NCI-H69 (cell line): ENCODE measurements at regions not wholly inside any gene's neighbourhood (a gene's known extent, or its start where the extent isn't known, plus 50 kb on each side); places are given as distances from the start of the nearest gene placed in this dataset.

Experiments
- DNase-seq: peaks from one replicate; lab custom pipeline; 2025; lab: John Stamatoyannopoulos, UW

GRCh38 chr11:116557282-116557681, 215.5 kb downstream of the BUD13 start:
- DNase-seq = no peak

- DNase-seq = no peak
Observed at GRCh38 chr11:116556483-116556882, 216.3 kb downstream of the BUD13 start.

- DNase-seq = peak; percentile 16
Observed at GRCh38 chr11:116553482-116553881, 219.3 kb downstream of the BUD13 start.

GRCh38 chr11:116551576-116551975, 221.2 kb downstream of the BUD13 start:
- DNase-seq = no peak

GRCh38 chr11:116548256-116548655, 224.5 kb downstream of the BUD13 start:
- no peak for DNase-seq

GRCh38 chr11:116547571-116547970, 225.2 kb downstream of the BUD13 start:
- DNase-seq = no peak

GRCh38 chr11:116545912-116546311, 226.9 kb downstream of the BUD13 start:
- DNase-seq = no peak

- DNase-seq = no peak
Observed at GRCh38 chr11:116544721-116545120, 228.1 kb downstream of the BUD13 start.

- no peak for DNase-seq
Observed at GRCh38 chr11:116543911-116544475, 228.8 kb downstream of the BUD13 start.

GRCh38 chr11:116543099-116543498, 229.7 kb downstream of the BUD13 start:
- no peak for DNase-seq

- no peak for DNase-seq
Observed at GRCh38 chr11:116542406-116542805, 230.4 kb downstream of the BUD13 start.

- DNase-seq = no peak
Observed at GRCh38 chr11:116541460-116541859, 231.3 kb downstream of the BUD13 start.

- DNase-seq = peak; percentile 42
Observed at GRCh38 chr11:116540645-116541304, 232.0 kb downstream of the BUD13 start.

- peak; percentile 30 for DNase-seq
Observed at GRCh38 chr11:116539836-116540418, 232.9 kb downstream of the BUD13 start.

GRCh38 chr11:116539211-116539610, 233.6 kb downstream of the BUD13 start:
- no peak for DNase-seq

GRCh38 chr11:116538677-116539076, 234.1 kb downstream of the BUD13 start:
- DNase-seq = no peak

- DNase-seq = no peak
Observed at GRCh38 chr11:116537709-116538108, 235.1 kb downstream of the BUD13 start.

GRCh38 chr11:116537121-116537520, 235.7 kb downstream of the BUD13 start:
- no peak for DNase-seq

- DNase-seq = no peak
Observed at GRCh38 chr11:116536416-116536815, 236.4 kb downstream of the BUD13 start.

GRCh38 chr11:116535994-116536393, 236.8 kb downstream of the BUD13 start:
- peak; percentile 60 for DNase-seq

GRCh38 chr11:116535120-116535519, 237.7 kb downstream of the BUD13 start:
- DNase-seq = no peak

GRCh38 chr11:116534270-116534975, 238.4 kb downstream of the BUD13 start:
- peak; percentile 48 for DNase-seq
